AG04449 (cell line): ENCODE measurements at regions not wholly inside any gene's neighbourhood (a gene's known extent, or its start where the extent isn't known, plus 50 kb on each side); places are given as distances from the start of the nearest gene placed in this dataset.
"Not testable (repeated sequence)": the region's sequence is repeated elsewhere in the genome, so short reads cannot be mapped to it uniquely, and the experiment has no call there.

ENCODE experiments used
- CTCF ChIA-PET: fragments of 350-600 bp; formaldehyde crosslinking; extraction: SDS; loops from one replicate; lab custom pipeline; 2021; ENCODE audit warnings: antibody characterized with exemption; lab: Yijun Ruan, JAX
- POLR2A ChIA-PET: fragments of 400-600, 350-600 bp; formaldehyde crosslinking; extraction: SDS; loops from one replicate; lab custom pipeline; 2020; ENCODE audit warnings: antibody characterized with exemption, inconsistent platforms; lab: Yijun Ruan, JAX
- DNase-seq: peaks from one replicate; pipeline ENCODE4 v3.0.0-alpha.2; 2010; ENCODE audit warnings: low read depth, low spot score
- H3K4me3 ChIP-seq: 2 replicates; pipeline ENCODE4 v1.5.1; 2011; ENCODE audit warnings: low read depth, mild to moderate bottlenecking, control low read depth, low read length
- TF ChIP-seq, protein P1 (sequence below): IDR thresholded peaks from one replicate; pipeline ENCODE4 v1.5.1; 2011; ENCODE audit warnings: mild to moderate bottlenecking, moderate library complexity, low read length, control low read depth, inconsistent platforms; ENCODE audit not compliant: insufficient read depth; ENCODE audit errors: missing control alignments

GRCh38 chr2:226303707-226304106 lies 495.9 kb downstream of the IRS1 start:
- ChIA-PET POLR2A (no interaction called here), CTCF (no interaction called here)
- H3K4me3 ChIP-seq, result no peak overlapping the region
- no peak for DNase-seq
- TF ChIP-seq, protein P1, sequence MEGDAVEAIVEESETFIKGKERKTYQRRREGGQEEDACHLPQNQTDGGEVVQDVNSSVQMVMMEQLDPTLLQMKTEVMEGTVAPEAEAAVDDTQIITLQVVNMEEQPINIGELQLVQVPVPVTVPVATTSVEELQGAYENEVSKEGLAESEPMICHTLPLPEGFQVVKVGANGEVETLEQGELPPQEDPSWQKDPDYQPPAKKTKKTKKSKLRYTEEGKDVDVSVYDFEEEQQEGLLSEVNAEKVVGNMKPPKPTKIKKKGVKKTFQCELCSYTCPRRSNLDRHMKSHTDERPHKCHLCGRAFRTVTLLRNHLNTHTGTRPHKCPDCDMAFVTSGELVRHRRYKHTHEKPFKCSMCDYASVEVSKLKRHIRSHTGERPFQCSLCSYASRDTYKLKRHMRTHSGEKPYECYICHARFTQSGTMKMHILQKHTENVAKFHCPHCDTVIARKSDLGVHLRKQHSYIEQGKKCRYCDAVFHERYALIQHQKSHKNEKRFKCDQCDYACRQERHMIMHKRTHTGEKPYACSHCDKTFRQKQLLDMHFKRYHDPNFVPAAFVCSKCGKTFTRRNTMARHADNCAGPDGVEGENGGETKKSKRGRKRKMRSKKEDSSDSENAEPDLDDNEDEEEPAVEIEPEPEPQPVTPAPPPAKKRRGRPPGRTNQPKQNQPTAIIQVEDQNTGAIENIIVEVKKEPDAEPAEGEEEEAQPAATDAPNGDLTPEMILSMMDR, result no peak

DNA sequence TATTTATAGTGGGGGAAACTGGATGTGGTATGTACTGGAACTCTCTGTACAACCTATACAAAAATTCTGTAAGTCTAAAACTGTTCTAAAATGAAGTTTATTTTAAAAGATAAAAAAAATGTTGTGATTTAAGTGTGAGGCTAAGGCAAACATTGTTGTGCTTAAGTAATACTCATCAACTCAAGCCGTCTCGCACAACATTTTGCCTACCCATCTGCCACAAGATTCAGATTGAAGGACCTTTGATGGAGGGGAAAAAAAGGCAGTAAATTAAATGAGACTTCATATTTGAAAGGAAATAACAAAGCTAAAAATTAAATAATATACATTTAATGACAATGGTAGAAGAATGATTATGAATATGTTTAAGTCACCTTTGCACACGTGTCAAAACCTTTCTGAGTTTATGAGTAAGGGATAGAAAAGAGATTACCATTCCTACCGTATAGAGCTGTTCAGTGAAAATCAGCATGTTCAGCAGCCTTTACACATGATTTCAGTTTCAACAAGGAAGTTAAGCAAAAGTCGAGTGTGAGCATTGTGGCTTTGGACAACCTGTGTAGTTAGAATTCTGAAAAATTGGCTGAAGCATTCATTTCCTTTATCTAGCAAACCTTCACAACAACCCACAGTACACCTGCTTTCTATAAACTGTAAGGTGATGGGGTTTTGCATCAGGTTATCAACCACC lies 499.3 kb downstream of the IRS1 start:
- H3K4me3 ChIP-seq, result no peak overlapping the region
- ChIA-PET POLR2A (no interaction called here), CTCF (no interaction called here)
- DNase-seq, result no peak
- TF ChIP-seq, protein P1, result no peak

- ChIA-PET CTCF (no interaction called here), POLR2A (no interaction called here)
- no peak overlapping the region for H3K4me3 ChIP-seq
- DNase-seq, result no peak
- TF ChIP-seq, protein P1, result no peak
These were observed 499.8 kb downstream of the IRS1 start for GRCh38 chr2:226299771-226300170.

GRCh38 chr2:226295681-226296080 lies 503.9 kb downstream of the IRS1 start:
- TF ChIP-seq, protein P1, result no peak
- H3K4me3 ChIP-seq, result no peak overlapping the region
- POLR2A ChIA-PET, result no interaction called here
- DNase-seq, result no peak
- CTCF ChIA-PET, result interaction anchor here (1.2 to 1.5 kb wide), 2 partner anchors 9 to 67 kb away, joined by 3 to 5 read pairs; no protein-coding TSS in a partner anchor

- DNase-seq, result no peak
- TF ChIP-seq, protein P1, result no peak
- POLR2A ChIA-PET, result no interaction called here
- no peak overlapping the region for H3K4me3 ChIP-seq
- CTCF ChIA-PET, result interaction anchor here (1.2 to 1.5 kb wide), 2 partner anchors 9 to 67 kb away, joined by 3 to 5 read pairs; no protein-coding TSS in a partner anchor
These were observed 504.5 kb downstream of the IRS1 start for GRCh38 chr2:226295123-226295522.

DNA sequence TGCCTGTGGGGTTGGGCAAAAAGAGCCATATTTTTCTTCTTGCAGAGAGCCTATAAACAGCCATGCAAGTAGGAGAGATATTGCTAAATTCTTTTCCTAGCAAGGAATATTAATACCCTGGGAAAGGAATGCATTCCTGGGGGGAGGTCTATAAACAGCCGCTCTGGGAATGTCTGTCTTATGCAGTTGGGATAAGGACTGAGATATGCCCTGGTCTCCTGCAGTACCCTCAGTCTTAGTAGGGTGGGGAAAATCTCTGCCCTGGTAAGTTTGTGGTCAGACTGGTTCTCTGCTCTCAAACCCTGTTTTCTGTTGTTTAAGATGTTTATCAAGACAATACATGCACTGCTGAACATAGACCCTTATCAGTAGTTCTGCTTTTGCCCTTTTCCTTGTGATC lies 508.3 kb downstream of the IRS1 start:
- H3K4me3 ChIP-seq, CTCF ChIA-PET, POLR2A ChIA-PET, DNase-seq: not testable (repeated sequence)

GRCh38 chr2:226286916-226287315 lies 512.7 kb downstream of the IRS1 start:
- ChIA-PET CTCF (interaction anchor here (0.9 to 1.0 kb wide), 2 partner anchors 9 to 30 kb away, joined by 4 to 5 read pairs; no protein-coding TSS in a partner anchor), POLR2A (no interaction called here)
- no peak for DNase-seq
- TF ChIP-seq, protein P1, result no peak
- H3K4me3 ChIP-seq, result no peak overlapping the region
